B cell (primary cell): ENCODE measurements at regions not wholly inside any gene's neighbourhood (a gene's known extent, or its start where the extent isn't known, plus 50 kb on each side); places are given as distances from the start of the nearest gene placed in this dataset.

ENCODE experiments used
- ATAC-seq: fragments of 200-7000 bp; cut with Tn5 transposase; one replicate; pipeline ENCODE4 v1.10.0; 2021; ENCODE audit warnings: low read depth, mild to moderate bottlenecking, moderate number of reproducible peaks, moderate library complexity
- CTCF ChIA-PET: fragments of 350-600 bp; sonication (Branson Sonifier 250); formaldehyde crosslinking; loops from one replicate; lab custom pipeline; 2021; ENCODE audit warnings: antibody characterized with exemption, inconsistent platforms; lab: Charles Lee
- POLR2A ChIA-PET: fragments of 350-600 bp; sonication (Branson Sonifier 250); formaldehyde crosslinking; loops from one replicate; lab custom pipeline; 2021; ENCODE audit warnings: antibody characterized with exemption; lab: Charles Lee
- DNase-seq: peaks from one replicate; pipeline ENCODE4 v3.0.0; 2013
- H2AFZ ChIP-seq: 2 replicates; pipeline ENCODE4 v1.6.1; 2012; ENCODE audit warnings: mild to moderate bottlenecking, low read depth, low read length; ENCODE audit not compliant: insufficient read depth, poor library complexity, severe bottlenecking
- H3K27ac ChIP-seq, 2 donors: 1 replicate in 1 of 2; 2 replicates in 1 of 2; pipeline ENCODE4 v1.5.1; 2012 to 2013; ENCODE audit warnings: low read length in 2 of 2, mild to moderate bottlenecking in 2 of 2, moderate library complexity in 1 of 2
- H3K27me3 ChIP-seq, 4 experiments: fragments of 200-600 bp in 1 of 4; sonication (generic) in 1 of 4; replicated peaks in 1 of 4; 1 replicate in 2 of 4; 2 replicates in 2 of 4; pipeline versions ENCODE4 v1.6.1 to v1.7.0; 2013 to 2016; ENCODE audit warnings: low read length in 3 of 4, mild to moderate bottlenecking in 2 of 4, mixed read lengths in 1 of 4, moderate library complexity in 1 of 4; ENCODE audit not compliant: insufficient read depth in 4 of 4, control insufficient read depth in 3 of 4; ENCODE audit errors: control extremely low read depth in 1 of 4
- H3K36me3 ChIP-seq, 2 experiments: replicated peaks in 1 of 2; 1 replicate in 1 of 2; 2 replicates in 1 of 2; pipeline versions ENCODE4 v1.6.1 to v1.7.1; 2013; ENCODE audit warnings: low read length in 1 of 2; ENCODE audit not compliant: insufficient read depth in 2 of 2, control insufficient read depth in 1 of 2; ENCODE audit errors: control extremely low read depth in 1 of 2, extremely low read depth in 1 of 2
- H3K4me1 ChIP-seq, 2 donors: fragments of 200-600 bp in 1 of 2; sonication (generic) in 1 of 2; 1 replicate in 1 of 2; 2 replicates in 1 of 2; pipeline versions ENCODE4 v1.5.1 to v1.6.1; 2013 to 2017; ENCODE audit warnings: low read length in 2 of 2; ENCODE audit not compliant: control insufficient read depth in 2 of 2, insufficient read depth in 2 of 2
- H3K4me2 ChIP-seq: replicated peaks from 2 replicates; pipeline ENCODE3; 2012; ENCODE audit warnings: mild to moderate bottlenecking, low read depth, low read length; ENCODE audit not compliant: poor library complexity, severe bottlenecking
- H3K4me3 ChIP-seq, 5 experiments: fragments of 200-600 bp in 1 of 5; sonication (generic) in 1 of 5; 1 replicate in 3 of 5; 2 replicates in 2 of 5; pipeline versions ENCODE4 v1.5.1 to v1.7.0; 2011 to 2016; ENCODE audit warnings: low read length in 4 of 5, mild to moderate bottlenecking in 4 of 5, low read depth in 2 of 5, control low read depth in 1 of 5, moderate library complexity in 1 of 5; ENCODE audit not compliant: insufficient read depth in 1 of 5; ENCODE audit errors: control extremely low read depth in 1 of 5, extremely low read depth in 1 of 5
- H3K79me2 ChIP-seq: fragments of 200-600 bp; sonication (generic); one replicate; pipeline ENCODE4 v1.6.0; 2016; ENCODE audit warnings: low read length; ENCODE audit not compliant: control insufficient read depth, insufficient read depth
- H3K9ac ChIP-seq: fragments of 200-600 bp; sonication (generic); 2 replicates; pipeline ENCODE4 v1.6.1; 2017; ENCODE audit warnings: mild to moderate bottlenecking, low read length, moderate library complexity
- H3K9me3 ChIP-seq, 3 donors: one replicate each; pipeline versions ENCODE4 v1.6.1 to v1.7.1; 2013; ENCODE audit warnings: low read length in 2 of 3; ENCODE audit not compliant: control insufficient read depth in 2 of 3, insufficient read depth in 1 of 3; ENCODE audit errors: control extremely low read depth in 1 of 3
- H4K20me1 ChIP-seq: 2 replicates; pipeline ENCODE4 v1.6.0; 2012; ENCODE audit warnings: mild to moderate bottlenecking, low read length; ENCODE audit not compliant: insufficient read depth, control insufficient read depth, poor library complexity, severe bottlenecking
- H3K27ac Mint-ChIP-seq: one replicate; pipeline ENCODE4 v1.8.0; 2021; ENCODE audit warnings: mixed read lengths
- H3K27me3 Mint-ChIP-seq: one replicate; pipeline ENCODE4 v1.8.0; 2021; ENCODE audit warnings: mixed read lengths
- H3K4me1 Mint-ChIP-seq: one replicate; pipeline ENCODE4 v1.8.0; 2021; ENCODE audit warnings: mixed read lengths
- H3K4me3 Mint-ChIP-seq: one replicate; pipeline ENCODE4 v1.8.0; 2021; ENCODE audit warnings: mixed read lengths
- H3K9me3 Mint-ChIP-seq: one replicate; pipeline ENCODE4 v1.8.0; 2022; ENCODE audit warnings: mixed read lengths; ENCODE audit not compliant: insufficient read depth
- EZH2 ChIP-seq: IDR thresholded peaks from 2 replicates; pipeline ENCODE4 v1.6.1; 2012; ENCODE audit warnings: borderline replicate concordance, low read depth, mild to moderate bottlenecking, moderate library complexity, low read length; ENCODE audit not compliant: insufficient read depth, poor library complexity, severe bottlenecking
- WGBS: methylation state at CpG from one replicate; pipeline ENCODE4 v1.1.5; 2013; ENCODE audit warnings: missing lambda C conversion rate; ENCODE audit not compliant: insufficient coverage; 5-methylcytosine and 5-hydroxymethylcytosine counted together
- intact Hi-C: fragments of 100-400 bp; cut with micrococcal nuclease; formaldehyde crosslinking; loops from one replicate; pipeline ENCODE4 v1.10.0; 2022
- TF ChIP-seq, protein P1 (sequence below): fragments of 200-600 bp; IDR thresholded peaks from one replicate; pipeline ENCODE4 v1.8.0; 2022; ENCODE audit warnings: antibody characterized with exemption, mild to moderate bottlenecking

DNA sequence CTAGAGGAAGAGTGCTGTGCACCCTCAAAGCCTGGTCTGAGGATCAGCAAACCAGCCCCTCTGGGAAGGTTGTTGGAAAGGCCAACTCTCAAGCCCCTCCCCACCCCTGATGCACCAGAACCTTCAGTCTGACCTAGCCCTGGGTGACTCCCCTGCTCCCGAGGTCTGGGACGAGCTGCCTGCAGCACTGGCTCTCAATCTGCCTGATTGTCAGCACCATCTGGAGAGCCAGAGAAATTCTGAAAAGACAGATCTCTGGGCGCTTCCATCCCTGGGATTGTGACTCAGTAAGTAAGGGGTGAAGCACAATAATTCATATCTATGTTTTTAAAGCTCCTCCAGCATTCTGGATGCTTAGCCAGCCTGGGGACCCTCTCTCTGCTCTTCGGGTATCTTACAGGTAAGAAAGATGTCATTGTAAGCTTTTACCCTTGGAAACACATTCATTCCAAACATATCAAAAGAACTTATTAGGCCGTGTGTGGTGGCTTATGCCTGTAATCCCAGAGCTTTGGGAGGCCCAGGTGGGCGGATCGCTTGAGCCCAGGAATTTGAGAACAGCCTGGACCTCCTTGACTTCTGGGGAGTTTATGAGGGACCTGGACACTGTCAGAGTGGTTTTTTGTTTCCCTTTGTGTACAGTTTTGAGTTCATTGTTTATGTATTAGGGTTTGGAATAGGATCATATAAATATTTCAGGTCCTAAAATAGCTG, 147.5 kb downstream of the KCNJ12 start:
- ChIA-PET CTCF (interaction anchor here (3.7 kb wide), 1 partner anchor 11 kb away, joined by 13 read pairs; no protein-coding TSS in a partner anchor), POLR2A (no interaction called here)
- H3K9me3 ChIP-seq = no peaks in the 10 kb centered on the region
- Mint-ChIP-seq H3K27ac (no peak overlapping the region), H3K9me3 (no peaks in the 10 kb centered on the region), H3K27me3 (peaks cover 20% of the 10 kb centered on the region), H3K4me1 (no peaks in the 10 kb centered on the region), H3K4me3 (no peak overlapping the region)
- no peak overlapping the region for H3K4me3 ChIP-seq
- H3K36me3 ChIP-seq = no peaks in the 10 kb centered on the region
- no peaks in the 10 kb centered on the region for H3K79me2 ChIP-seq
- no peak overlapping the region for H3K27ac ChIP-seq
- H3K4me1 ChIP-seq = no peaks in the 10 kb centered on the region
- no peaks in the 10 kb centered on the region for H4K20me1 ChIP-seq
- H3K27me3 ChIP-seq = peaks cover 0 to 17% (median 0%) of the 10 kb centered on the region in 4 experiments
- no peak overlapping the region for H3K4me2 ChIP-seq
- 98% methylated on average over 3 of the region's 7 CpGs for WGBS
- intact Hi-C loops = no loop called here
- TF ChIP-seq, protein P1, sequence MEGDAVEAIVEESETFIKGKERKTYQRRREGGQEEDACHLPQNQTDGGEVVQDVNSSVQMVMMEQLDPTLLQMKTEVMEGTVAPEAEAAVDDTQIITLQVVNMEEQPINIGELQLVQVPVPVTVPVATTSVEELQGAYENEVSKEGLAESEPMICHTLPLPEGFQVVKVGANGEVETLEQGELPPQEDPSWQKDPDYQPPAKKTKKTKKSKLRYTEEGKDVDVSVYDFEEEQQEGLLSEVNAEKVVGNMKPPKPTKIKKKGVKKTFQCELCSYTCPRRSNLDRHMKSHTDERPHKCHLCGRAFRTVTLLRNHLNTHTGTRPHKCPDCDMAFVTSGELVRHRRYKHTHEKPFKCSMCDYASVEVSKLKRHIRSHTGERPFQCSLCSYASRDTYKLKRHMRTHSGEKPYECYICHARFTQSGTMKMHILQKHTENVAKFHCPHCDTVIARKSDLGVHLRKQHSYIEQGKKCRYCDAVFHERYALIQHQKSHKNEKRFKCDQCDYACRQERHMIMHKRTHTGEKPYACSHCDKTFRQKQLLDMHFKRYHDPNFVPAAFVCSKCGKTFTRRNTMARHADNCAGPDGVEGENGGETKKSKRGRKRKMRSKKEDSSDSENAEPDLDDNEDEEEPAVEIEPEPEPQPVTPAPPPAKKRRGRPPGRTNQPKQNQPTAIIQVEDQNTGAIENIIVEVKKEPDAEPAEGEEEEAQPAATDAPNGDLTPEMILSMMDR = no peak
- no peak for TF ChIP-seq EZH2
- H3K9ac ChIP-seq = no peak overlapping the region
- DNase-seq = no peak
- H2AFZ ChIP-seq = no peak overlapping the region
- no peak for ATAC-seq

DNA sequence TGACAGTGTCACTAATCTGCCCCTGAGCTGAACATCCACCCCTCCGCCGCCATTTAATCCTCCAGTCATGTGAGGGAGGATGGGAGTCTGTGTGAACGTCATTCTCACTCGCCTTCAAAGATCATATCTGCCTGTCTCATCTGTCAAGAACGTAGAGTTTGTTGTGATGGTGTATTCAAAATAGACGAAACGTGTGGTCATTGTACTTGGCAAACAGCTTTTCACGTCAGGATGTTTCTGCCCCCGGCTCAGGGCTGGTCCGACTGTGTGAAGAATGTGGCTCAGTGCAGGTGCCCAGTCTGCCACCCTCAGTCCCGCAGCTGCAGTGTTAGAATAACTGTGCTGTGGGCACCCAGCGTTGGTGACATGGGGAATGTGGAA, 148.0 kb downstream of the KCNJ12 start:
- peaks cover 16% of the 10 kb centered on the region for H3K27me3 Mint-ChIP-seq
- H3K9me3 ChIP-seq = no peaks in the 10 kb centered on the region
- H3K4me1 ChIP-seq = no peaks in the 10 kb centered on the region
- H3K9me3 Mint-ChIP-seq = no peaks in the 10 kb centered on the region
- H3K79me2 ChIP-seq = no peaks in the 10 kb centered on the region
- no peaks in the 10 kb centered on the region for H3K4me1 Mint-ChIP-seq
- H3K4me2 ChIP-seq = no peak overlapping the region
- POLR2A ChIA-PET = no interaction called here
- no peak overlapping the region for H3K4me3 ChIP-seq
- H2AFZ ChIP-seq = no peak overlapping the region
- no peak overlapping the region for H3K27ac Mint-ChIP-seq
- intact Hi-C loops = no loop called here
- CTCF ChIA-PET = interaction anchor here (3.7 kb wide), 1 partner anchor 11 kb away, joined by 13 read pairs; no protein-coding TSS in a partner anchor
- DNase-seq (no peak), ATAC-seq (no peak)
- no peak overlapping the region for H3K27ac ChIP-seq
- 77% methylated on average over 9 of the region's 12 CpGs for WGBS
- H3K36me3 ChIP-seq = no peaks in the 10 kb centered on the region
- no peak overlapping the region for H3K9ac ChIP-seq
- H3K4me3 Mint-ChIP-seq = no peak overlapping the region
- H3K27me3 ChIP-seq = peaks cover 0 to 12% (median 0%) of the 10 kb centered on the region in 4 experiments
- TF ChIP-seq, protein P1 = no peak
- TF ChIP-seq EZH2 = no peak
- H4K20me1 ChIP-seq = no peaks in the 10 kb centered on the region
